Suppressor macrophage treated with lipopolysaccharide for 1 hour (primary cell): ENCODE measurements at regions not wholly inside any gene's neighbourhood (a gene's known extent, or its start where the extent isn't known, plus 50 kb on each side); places are given as distances from the start of the nearest gene placed in this dataset.

Experiments used
- DNase-seq, 3 donors: peaks; one replicate each; pipeline ENCODE4 v3.0.0-alpha.2; 2020 to 2022

DNA sequence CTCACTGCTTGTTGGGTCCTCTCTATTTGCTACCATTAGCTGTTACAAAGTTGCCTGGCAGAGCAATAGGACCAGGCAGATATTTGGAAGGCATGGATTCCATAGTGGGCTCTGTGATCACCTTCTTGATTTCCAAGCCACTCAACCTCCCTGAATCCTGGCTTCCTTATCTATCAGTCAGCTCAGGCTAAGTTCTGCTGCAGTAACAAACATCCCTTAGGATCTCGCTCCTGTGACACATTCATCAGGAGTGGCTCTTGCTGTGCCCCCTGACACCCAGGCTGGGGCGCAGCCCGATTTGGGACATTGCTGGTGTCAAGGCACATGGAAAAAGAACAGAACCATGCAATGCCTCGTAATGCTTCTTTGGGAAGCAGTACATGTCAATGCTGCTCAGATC, 503.9 kb downstream of the TBC1D22A start:
- DNase-seq, result no peak

DNA sequence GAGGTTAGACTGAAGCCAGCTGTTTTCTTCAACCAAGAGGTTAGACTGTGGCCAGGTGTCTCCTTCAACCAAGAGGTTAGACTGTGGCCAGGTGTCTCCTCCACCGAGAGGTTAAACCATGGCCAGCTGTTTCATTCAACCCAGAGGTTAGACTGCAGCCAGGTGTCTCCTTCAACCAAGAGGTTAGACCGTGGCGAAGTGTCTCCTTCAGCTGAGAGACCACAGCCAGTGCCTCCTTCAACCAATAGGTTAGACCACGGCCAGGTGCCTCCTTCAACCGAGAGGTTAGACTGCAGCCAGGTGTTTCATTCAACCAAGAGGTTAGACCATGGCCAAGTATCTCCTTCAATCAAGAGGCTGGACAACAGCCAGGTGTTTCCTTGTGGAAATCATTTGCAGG, 498.1 kb downstream of the TBC1D22A start:
- DNase-seq, result no peak

DNA sequence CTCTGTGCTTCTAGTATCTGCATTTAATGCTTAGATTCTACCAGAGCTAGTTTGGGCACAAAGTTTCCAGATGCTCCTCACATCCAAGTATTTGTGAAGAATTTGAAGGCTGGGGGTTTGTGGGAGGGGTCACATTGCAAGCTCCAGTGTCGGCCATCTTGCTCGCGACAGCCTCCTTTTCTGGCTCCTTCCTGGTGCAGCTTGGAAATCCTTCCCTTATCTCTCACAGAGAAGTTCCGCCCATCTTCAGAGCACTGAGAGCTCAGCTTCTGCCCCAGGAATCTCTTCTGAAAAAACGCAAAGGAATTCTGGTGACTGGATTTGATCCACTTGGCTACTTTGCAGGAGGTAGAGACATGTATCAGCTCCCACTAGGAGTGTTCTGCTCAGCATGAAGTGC, 497.5 kb downstream of the TBC1D22A start:
- no peak for DNase-seq

DNA sequence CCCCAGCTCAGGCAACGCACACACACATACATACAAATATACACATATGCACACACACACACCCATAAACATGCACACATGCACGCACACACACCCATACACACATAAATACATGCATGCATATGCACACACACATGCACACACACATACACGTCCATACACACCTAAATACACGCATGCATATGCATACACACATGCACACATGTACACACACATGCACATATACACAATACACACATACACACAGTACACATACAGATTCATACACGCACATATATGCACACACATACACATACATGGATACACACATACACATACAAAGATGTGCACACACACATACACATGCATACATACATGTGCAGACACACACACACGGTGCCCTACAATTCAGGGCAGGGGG, 496.6 kb downstream of the TBC1D22A start:
- no peak for DNase-seq

DNA sequence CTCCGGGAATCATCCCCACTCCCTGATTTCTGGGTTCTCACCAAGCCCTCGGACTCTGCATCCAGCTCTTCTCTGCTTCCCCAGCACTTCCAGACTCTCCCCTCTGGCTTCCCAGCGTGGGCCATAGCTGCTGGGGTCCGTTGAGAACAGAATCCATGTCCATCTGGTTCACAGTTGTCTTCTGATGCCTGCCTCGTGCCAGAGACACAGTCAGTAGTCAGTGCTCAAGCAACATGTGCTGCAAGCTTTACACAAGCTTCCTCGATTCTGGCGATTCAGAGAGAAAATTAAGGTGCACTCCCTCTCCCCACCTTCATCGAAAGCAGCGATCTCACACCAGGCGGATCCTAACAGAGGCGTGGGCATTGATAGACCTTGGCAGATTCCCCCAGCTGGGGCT, 495.5 kb downstream of the TBC1D22A start:
- DNase-seq, result no peak

DNA sequence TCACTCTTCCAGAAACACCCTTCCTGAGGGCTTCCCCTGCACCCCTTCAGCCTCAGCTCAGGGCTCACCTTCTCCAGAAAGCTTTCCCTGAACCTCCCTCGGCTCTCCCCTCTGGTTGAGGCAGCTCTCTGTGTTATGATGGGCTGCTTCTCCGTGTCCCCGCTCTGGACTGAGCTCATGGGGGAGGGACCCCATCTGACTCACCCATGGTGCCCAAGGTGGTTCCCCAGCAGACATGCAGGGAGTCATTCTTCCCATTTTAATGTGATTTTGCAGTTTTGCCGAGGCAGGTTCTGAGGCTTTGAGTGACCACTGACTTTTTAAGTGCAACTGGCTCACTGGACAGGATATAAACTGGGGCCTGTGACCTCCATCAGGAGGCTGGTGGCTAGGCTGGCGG, 495.1 kb downstream of the TBC1D22A start:
- peak in 1 of 3 donors; percentile 1 for DNase-seq

DNA sequence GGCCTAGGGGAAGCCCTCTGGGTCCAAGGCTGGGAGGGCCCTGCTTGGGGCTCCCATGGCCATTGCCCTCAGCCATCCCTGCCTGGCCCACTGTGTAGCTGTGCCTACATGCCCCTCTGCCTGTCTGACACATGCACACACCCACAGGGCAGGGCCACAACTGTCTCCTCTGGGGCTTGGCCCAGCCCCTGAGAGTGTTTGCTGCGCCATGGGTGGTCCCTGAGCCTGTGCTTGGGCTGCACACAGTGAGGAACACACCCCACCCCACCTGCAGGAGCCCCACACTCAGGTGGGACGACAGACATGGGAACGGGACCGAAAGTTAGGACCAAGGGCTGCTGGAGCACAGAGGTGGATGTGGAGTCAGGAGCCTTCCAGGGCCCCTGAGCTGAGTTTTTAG, 489.5 kb downstream of the TBC1D22A start:
- DNase-seq, result no peak

DNA sequence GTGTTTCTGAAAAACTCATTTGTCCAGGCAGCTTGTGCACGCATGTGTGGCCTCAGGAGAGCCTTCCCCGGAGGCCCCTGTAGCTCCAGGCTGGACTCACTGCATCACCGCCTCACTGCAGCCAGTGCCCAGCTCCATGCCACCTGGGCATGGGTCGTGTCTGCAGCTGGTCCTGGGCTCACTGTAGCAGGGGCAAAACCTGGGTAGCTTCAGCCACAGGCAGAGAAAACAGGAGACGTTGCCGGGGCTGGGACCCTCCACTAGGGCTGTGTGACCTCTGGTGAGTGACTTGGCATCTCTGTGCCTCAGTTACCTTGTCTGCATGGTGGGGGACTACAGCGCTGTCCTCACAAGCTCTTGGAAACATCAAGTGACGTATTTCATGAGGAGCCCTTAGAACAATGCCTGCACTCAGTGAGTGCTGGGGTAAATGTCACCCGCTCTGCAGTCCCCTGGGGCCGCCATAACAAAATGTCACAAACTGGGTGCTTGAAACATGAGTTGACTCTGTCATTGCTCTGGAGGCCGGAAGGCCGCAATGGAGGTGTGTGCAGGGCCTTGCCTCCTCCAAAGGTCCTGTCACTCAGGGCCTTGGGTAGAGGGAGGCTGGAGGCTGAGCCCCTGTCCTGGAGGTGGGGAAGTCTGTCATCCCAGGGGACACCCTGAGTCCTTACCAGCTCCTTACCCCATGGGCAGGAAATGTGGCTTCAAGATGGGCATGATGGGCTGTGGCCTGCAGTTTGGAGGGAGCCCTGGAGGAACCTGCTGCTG, 488.7 kb downstream of the TBC1D22A start:
- DNase-seq, result no peak

DNA sequence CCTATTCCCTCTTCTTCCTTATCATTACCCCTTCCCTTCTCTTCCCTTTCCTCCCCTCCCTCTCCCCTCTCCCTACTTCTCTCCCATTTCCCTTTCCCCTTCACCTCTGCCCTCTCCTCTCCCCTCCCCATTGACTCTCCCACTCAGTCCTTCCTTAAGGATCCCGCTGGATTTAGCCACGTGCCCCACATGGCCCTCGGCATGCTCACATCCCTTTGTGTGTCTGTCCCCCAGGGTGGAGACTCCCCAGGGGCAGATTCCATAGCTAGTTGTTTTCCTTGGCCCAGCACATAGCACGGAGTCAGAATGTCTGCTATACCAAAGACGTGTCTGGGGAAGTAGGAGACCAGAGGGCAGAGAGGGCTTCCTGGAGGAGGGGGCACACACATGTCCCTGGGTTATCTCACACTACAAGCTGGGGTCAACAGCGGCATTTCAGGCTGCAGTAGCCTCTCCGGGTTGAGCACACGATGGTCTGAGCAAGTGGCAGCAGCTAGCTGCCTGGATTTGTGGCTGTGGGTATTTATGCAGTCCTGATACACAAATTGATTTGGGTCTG, 487.0 kb downstream of the TBC1D22A start:
- no peak for DNase-seq

DNA sequence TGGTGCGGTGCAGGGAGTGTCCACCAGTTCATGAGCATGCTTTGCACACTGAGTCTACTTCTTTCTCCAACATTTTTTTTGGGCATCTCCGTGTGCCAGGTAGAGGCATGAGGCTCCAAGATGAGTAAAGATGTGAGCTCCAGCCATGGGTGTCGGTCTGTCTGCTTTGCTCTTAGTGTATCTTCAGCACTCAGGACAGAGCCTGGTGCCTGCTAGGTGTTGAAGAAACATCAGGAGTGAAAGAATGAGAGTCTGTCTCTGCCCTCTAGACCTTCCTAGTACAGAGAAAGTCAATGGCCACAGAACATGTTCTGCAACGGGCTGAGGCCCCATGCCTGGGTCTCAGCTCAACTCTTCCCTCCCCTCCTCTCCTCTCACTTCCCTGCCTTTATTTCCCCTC, 486.5 kb downstream of the TBC1D22A start:
- no peak for DNase-seq

DNA sequence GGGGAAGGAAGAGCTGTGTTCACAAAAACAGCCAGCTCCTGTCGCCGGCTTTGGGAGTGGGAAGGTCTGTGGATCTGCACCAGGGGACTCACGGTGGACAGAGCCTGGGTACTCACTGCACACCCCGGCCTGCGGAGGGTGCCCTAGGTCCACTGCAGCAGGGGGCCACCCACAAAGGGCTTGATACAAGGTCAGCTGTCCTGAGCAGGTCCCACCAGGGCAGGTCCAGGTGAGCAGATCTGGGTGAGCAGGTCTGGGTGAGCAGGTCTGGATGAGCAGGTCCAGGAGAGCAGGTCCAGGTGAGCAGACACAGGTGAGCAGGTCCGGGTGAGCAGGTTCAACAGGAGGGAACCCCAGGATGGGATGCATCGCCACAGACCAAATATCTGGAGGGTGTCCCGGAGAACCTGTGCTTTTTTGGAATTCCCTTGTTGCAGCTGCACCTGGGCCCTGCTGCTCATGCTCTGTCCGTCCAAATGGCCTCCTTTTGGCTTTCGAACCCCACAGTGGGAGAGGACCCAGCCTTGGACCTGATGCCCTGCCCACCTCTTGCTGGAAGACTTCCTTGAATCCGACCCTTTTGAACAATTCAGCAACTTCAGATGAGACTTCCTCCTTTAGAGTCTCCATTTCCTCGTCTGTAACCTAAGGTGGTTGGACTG, 485.3 kb downstream of the TBC1D22A start:
- DNase-seq, result no peak

DNA sequence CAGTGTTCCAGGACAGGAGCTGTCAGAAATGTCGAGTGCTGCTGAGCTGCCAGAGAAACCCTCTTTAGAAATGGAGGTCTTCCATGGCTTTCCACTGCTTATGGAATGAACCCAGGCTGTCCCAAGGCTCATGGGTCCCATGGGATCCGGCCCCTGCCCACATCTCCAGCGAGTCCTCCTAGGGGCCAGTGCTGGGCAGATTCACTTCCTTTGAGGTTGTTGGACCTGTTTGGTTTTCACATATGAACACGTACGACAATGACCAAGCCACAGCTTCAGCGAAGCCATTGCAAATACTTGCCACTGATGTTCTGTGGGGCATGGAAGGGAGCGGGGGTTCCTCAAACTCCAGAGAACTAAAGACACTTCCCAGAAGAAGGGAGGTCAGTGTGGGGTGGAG, 483.3 kb downstream of the TBC1D22A start:
- no peak for DNase-seq

DNA sequence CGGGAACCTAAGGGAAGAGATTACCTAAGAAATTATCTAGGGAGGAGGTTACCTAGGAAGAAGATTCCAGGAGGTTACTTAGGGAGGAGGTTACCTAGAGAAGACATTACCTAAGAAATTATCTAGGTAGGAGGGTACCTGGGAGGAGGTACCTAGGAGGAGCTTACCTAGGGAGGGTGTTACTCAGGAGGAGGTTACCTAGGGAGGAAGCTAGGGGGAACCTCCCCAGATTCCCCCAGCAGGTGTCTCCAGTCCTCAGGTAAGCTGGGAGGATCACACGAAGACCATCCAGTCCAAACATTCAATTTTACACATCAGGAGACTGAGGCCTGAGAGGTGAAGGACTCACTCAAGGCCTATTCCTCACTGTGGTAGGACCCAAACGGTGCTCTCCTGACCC, 482.8 kb downstream of the TBC1D22A start:
- no peak for DNase-seq

DNA sequence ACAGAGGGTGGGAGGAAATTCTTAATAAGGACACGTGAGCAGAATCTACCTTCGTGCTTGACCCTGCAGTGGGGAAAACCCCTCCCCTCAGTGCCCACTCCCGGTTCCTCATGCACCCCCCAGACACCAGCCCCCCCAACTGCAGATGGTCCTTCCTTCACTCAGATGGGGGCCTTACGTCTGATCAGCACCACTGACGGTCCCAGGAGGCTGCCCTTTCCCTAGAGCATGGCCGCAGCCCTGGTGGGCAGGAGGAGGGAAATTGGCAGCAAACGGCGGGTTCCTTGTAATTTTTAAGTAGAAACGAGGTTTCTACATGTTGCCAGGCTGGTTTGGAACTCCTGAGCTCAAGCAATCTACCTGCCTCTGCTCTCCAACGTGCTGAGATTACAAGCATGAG, 477.7 kb downstream of the TBC1D22A start:
- no peak for DNase-seq

DNA sequence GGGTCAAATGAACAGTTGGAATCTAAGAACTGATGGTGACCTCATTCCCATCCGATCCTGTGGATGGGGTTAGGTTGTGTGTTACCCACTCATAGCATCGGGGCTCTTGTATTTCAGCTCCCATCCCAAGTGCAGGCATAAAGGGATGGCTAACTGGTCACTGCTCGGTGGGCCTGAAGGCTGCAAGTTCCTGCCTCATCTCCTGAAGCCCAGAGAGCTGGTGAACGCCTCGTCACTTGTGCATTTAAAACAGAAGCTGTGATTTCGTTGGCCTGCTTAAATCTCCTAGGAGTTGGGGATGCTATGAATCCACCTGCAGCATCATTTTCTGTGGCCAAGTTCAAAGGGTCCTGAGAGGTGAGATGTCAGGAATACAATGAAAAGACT, 477.0 kb downstream of the TBC1D22A start:
- DNase-seq, result no peak

DNA sequence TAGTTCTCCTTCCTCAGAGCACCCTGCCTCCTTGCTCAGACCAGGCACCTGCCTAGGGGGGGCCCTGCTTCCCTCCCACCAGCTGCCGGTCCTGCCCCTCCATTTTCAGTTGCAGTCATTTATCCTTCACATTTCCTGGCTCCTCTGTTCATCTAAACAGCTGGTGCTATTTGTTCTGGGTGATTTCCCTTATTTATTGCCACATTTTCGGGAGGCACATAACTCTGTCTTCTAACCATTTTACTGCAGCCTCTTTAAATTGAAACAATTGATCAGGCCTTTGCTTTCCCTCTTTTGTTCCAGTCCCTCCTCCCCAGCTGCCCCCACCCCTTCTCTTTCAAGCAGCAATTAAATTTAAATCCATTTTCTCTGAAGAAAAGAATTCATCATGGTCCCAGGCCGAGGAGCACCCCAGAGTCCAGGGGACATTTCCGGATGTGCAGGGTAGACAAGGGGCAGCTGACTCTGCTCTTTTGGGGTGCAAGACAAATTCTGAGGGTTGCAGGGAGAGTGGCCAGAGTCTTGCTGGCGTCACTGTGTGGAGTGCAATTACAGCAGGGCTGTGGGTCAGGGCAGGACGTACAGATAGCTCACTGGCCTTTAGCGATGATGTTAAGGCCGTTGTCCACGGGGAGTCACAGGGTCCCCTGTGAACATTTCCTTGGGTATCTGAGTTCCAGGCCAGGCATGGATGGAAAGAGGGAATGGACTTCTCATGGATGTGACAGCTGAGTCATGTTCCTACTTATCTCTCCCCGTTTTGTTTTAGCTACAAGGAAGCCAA, 476.4 kb downstream of the TBC1D22A start:
- DNase-seq, result no peak

DNA sequence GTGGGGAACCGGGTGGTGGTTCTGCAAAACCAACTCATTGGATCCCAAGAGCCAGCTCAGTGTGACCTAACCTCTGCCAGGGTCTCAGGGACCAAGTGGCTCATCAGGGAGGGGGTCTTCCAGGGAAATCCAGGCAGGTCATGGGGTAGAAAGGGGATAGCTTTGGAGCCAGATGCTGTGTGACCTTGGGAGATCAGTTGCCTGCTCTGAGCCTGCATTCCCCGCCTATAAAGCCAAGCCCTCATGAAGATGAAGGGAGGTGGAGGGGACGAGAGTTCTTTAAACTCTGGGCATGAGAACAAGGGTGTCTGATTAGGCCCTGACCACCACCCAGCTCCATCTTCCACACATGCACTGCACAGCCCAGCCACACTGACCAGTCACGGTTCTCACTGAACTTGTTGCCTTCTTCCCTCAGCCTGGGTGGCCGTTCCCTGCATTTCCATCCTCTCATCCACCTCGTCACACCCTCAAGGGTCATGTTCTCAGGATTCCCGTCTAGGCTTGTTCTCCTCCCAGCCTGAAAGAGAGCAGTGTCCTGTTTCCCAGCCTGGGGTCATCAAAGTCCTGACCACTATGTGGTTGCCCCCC, 475.5 kb downstream of the TBC1D22A start:
- no peak for DNase-seq

DNA sequence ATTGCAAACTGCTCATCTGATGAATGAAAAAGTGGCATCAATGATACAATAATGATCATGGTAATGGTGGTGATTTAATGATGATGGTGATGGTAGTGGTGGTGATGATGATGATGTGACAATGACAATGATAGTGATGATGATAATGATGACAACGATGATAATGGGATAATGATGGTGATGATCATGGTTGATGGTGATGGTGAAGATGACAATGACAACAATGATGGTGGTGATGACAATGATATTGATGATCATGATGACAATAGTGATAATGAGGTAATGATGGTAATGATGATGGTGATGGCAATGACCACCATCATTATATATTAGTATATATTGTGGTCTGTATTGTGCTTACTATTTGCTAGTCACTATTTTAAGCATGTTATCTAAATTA, 474.3 kb downstream of the TBC1D22A start:
- no peak for DNase-seq

DNA sequence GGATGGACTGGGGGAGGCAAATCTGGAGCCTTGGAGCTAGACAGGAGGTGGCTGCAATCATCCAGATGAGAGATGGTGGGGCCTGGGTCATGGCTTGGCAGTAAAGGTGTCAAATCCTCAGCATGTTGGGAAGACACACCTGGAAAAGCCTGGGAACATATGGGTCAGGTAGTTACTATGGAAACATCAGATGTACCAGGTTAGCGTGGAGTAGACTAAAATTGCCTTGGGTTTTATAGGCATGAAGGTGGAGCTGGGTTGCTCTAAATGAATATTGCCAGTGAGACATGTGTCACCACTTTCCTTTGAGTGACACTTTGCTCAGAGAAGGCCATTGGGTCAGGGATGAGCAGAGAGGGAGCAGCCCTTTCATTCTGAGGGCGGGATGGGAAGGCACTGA, 473.7 kb downstream of the TBC1D22A start:
- no peak for DNase-seq

DNA sequence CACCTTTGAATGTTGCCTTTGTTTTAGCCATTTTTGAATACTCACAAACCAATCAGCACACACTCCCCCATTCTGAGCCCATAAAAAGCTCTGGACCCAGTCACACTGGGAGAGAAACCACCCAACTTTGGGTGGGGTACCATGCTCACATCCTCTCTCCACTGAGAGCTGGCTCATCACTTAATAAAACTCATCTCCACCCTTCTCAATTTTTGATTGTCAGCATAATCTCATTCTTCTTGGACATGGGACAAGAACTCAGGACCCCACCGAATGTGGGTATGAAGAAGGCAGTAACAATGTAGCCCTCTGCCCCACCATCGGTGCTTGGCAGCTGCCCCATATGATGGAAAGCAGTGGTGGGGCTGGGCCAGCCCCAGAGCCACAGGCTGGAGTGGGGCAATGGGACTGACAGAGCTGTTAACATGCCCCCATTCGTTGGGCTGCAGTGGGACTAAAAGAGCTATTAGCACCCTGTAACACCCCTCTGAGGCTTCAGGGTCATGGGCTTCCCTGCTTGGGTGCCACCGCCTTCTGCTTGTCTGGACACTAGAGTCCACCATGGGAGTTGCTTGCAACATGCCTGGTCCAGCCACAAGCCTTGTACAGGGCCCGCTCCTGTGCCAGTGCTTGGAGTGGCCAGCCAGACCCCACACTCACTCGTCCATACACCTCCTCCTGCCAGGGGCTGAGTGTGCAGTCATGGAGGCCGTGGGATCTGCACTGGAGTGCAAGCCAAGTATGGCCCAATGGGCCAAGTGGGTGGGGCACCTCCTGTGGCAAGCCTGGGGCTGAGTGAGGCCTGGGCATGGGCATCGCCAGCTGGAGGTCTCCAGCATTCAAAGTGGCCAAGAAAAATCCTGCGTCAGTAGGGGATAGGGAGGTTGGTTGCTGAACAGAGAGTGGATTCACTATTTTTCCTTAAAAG, 471.1 kb downstream of the TBC1D22A start:
- DNase-seq, result no peak

DNA sequence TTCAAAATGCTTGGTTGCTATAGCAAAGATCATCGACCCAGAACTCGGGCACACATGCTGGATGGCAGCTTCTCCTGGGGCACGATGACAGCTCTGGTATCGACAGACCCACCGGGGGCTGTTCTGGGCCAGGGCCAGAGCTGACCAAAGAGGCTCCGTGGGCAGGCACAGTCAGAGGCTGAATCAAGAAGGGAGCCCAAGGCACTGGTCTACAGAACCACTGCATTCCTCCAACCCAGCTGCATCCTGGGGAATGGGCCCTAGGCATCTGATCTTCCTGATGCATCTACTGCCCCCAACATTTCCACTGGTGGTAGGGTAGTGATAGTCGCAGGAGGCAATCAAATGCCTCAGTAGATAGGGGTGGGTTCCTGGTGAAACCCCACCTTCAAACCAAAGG, 470.3 kb downstream of the TBC1D22A start:
- no peak for DNase-seq

DNA sequence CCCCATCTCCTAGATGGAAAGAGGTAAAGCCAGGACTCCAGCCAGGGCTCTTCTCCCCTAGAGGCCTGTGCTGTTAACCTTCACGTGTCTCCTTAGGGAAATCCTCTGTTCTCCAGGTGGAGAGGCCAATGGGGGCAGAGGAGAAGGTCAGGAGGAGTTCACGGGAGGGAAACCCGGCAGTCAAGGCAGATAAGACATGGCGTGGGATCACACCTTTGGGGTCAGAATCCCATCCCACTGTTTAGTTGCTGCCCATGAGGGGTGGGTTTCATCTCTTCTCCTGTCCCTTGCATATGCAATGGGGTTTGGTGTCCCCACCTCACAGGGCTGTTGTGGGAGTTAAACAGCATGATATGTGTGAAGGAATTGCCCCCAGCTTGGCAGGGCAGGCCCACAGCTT, 469.7 kb downstream of the TBC1D22A start:
- DNase-seq, result no peak
